HepG2 (cell line): ENCODE measurements at regions not wholly inside any gene's neighbourhood (a gene's known extent, or its start where the extent isn't known, plus 50 kb on each side); places are given as distances from the start of the nearest gene placed in this dataset.

Experiments
- ATAC-seq: fragments of 200-7000 bp; cut with Tn5 transposase; 3 replicates; pipeline ENCODE4 v1.9.1; 2020; ENCODE audit warnings: mild to moderate bottlenecking, moderate library complexity
- BruUV-seq: library from RNA; stranded (reverse); fragments of 400-500 nt; replicated peaks from 2 replicates; lab custom pipeline; 2021; lab: Mats Ljungman, UMichigan
- CTCF ChIA-PET: fragments of 300-600 bp; formaldehyde crosslinking; extraction: SDS; loops from one replicate; lab custom pipeline; 2021; ENCODE audit warnings: low total read pairs, inconsistent platforms, low intra/inter-chr PET ratio; lab: Yijun Ruan, JAX
- POLR2A ChIA-PET: fragments of 350-600 bp; sonication (Branson Sonifier 250); formaldehyde crosslinking; loops from one replicate; lab custom pipeline; 2020; ENCODE audit warnings: antibody characterized with exemption, inconsistent platforms; lab: Yijun Ruan, JAX
- DNase-seq: peaks from one replicate; pipeline ENCODE4 v3.0.0-alpha.2; 2015; ENCODE audit warnings: low spot score
- FAIRE-seq: peaks from 3 replicates; lab custom pipeline; 2011; peaks lifted over from hg19 to GRCh38; lab: Jason Lieb, UNC
- H2AFZ ChIP-seq: one replicate; pipeline ENCODE4 v1.6.1; 2011; ENCODE audit warnings: low read length, inconsistent platforms
- H3K27ac ChIP-seq: fragments of 300-600 bp; 3 replicates; pipeline ENCODE4 v1.8.0; 2011; ENCODE audit warnings: mixed run types, mild to moderate bottlenecking, mixed read lengths, low read length, inconsistent platforms; ENCODE audit not compliant: insufficient read depth; ENCODE audit errors: extremely low read length
- H3K27me3 ChIP-seq, 2 experiments: fragments of 200-600 bp in 1 of 2; 2 replicates in 1 of 2; 3 replicates in 1 of 2; pipeline versions ENCODE4 v1.6.0 to v1.8.0; 2011; ENCODE audit warnings: low read length in 2 of 2, mild to moderate bottlenecking in 2 of 2, moderate library complexity in 2 of 2, inconsistent platforms in 1 of 2; ENCODE audit not compliant: insufficient read depth in 2 of 2, control insufficient read depth in 1 of 2
- H3K36me3 ChIP-seq, 2 experiments: fragments of 200-600 bp in 1 of 2; replicated peaks in 1 of 2; 2 replicates in 1 of 2; 3 replicates in 1 of 2; pipeline versions ENCODE4 v1.5.1 to v1.8.0; 2011; ENCODE audit warnings: low read length in 2 of 2, inconsistent platforms in 1 of 2; ENCODE audit not compliant: insufficient read depth in 2 of 2, control insufficient read depth in 1 of 2
- H3K4me1 ChIP-seq: 2 replicates; pipeline ENCODE4 v1.5.1; 2012; ENCODE audit warnings: low read length, inconsistent platforms; ENCODE audit not compliant: insufficient read depth
- H3K4me2 ChIP-seq: 2 replicates; pipeline ENCODE4 v1.6.0; 2011; ENCODE audit warnings: low read depth, low read length, inconsistent platforms
- H3K4me3 ChIP-seq, 3 experiments: fragments of 200-600 bp in 1 of 3; sonication (generic), shearing (Covaris generic) in 1 of 3; replicated peaks in 1 of 3; 2 replicates each; pipeline ENCODE4 v1.5.1; 2011 to 2016; ENCODE audit warnings: low read length in 3 of 3, inconsistent platforms in 2 of 3, low read depth in 2 of 3, mild to moderate bottlenecking in 2 of 3, control low read depth in 1 of 3, mixed read lengths in 1 of 3; ENCODE audit not compliant: insufficient read depth in 1 of 3
- H3K79me2 ChIP-seq: one replicate; pipeline ENCODE4 v1.6.1; 2011; ENCODE audit warnings: low read length, inconsistent platforms; ENCODE audit not compliant: insufficient read depth
- H3K9ac ChIP-seq: 2 replicates; pipeline ENCODE4 v1.6.0; 2011; ENCODE audit warnings: mild to moderate bottlenecking, low read depth, low read length, inconsistent platforms; ENCODE audit not compliant: insufficient read depth
- H3K9me3 ChIP-seq: 2 replicates; pipeline ENCODE4 v1.5.1; 2012; ENCODE audit warnings: mild to moderate bottlenecking, low read length
- H4K20me1 ChIP-seq: 2 replicates; pipeline ENCODE4 v1.6.0; 2011; ENCODE audit warnings: inconsistent platforms, mild to moderate bottlenecking, low read length, moderate library complexity; ENCODE audit not compliant: insufficient read depth
- AKAP8 ChIP-seq: sonication (generic); formaldehyde crosslinking; IDR thresholded peaks from 2 replicates; pipeline ENCODE4 v1.5.1; 2020; ENCODE audit warnings: mild to moderate bottlenecking, missing genetic modification reagents
- DPF2 ChIP-seq: sonication (generic); formaldehyde crosslinking; IDR thresholded peaks from 2 replicates; pipeline ENCODE4 v1.4.0; 2020; ENCODE audit warnings: mild to moderate bottlenecking, low read depth, missing genetic modification reagents, borderline replicate concordance
- FIP1L1 ChIP-seq: fragments of 200-400 bp; formaldehyde crosslinking; IDR thresholded peaks from 2 replicates; pipeline ENCODE4 v1.6.1; 2018; ENCODE audit warnings: low read depth, mild to moderate bottlenecking, low read length, moderate library complexity, borderline replicate concordance; ENCODE audit not compliant: insufficient read depth
- FOXP1 ChIP-seq, 2 experiments: fragments of 450-650 bp in 1 of 2; IDR thresholded peaks; 2 replicates each; pipeline ENCODE4 v1.6.1; 2017 to 2018; ENCODE audit warnings: antibody characterized with exemption in 1 of 2
- GPN1 ChIP-seq: sonication (generic); formaldehyde crosslinking; IDR thresholded peaks from 2 replicates; pipeline ENCODE4 v1.5.1; 2020; ENCODE audit warnings: missing genetic modification reagents, borderline replicate concordance
- GTF3A ChIP-seq: sonication (generic); formaldehyde crosslinking; conservative IDR thresholded peaks from 2 replicates; pipeline ENCODE4 v1.4.0; 2020; ENCODE audit warnings: mild to moderate bottlenecking, missing genetic modification reagents
- HES4 ChIP-seq: sonication (generic); formaldehyde crosslinking; IDR thresholded peaks from 2 replicates; pipeline ENCODE4 v1.9.0; 2021; ENCODE audit warnings: mild to moderate bottlenecking, missing genetic modification reagents, borderline replicate concordance
- HIVEP1 ChIP-seq: sonication (generic); formaldehyde crosslinking; IDR thresholded peaks from 2 replicates; pipeline ENCODE4 v1.4.0; 2020; ENCODE audit warnings: mild to moderate bottlenecking, missing genetic modification reagents
- HOXA7 ChIP-seq: sonication (generic); formaldehyde crosslinking; IDR thresholded peaks from 2 replicates; pipeline ENCODE4 v1.8.1; 2022; ENCODE audit warnings: mild to moderate bottlenecking, missing genetic modification reagents, moderate library complexity
- KLF16 ChIP-seq, 2 experiments: sonication (generic) in 1 of 2; formaldehyde crosslinking in 1 of 2; IDR thresholded peaks; 2 replicates each; pipeline versions ENCODE4 v1.6.1 to v1.8.0; 2016 to 2023; ENCODE audit warnings: missing genetic modification reagents in 2 of 2, missing compliant biosample characterization in 1 of 2
- MTA3 ChIP-seq: sonication (generic); formaldehyde crosslinking; IDR thresholded peaks from 2 replicates; pipeline ENCODE4 v1.4.0; 2020; ENCODE audit warnings: missing genetic modification reagents
- PHB2 ChIP-seq: fragments of 450-650 bp; IDR thresholded peaks from 2 replicates; pipeline ENCODE4 v1.6.1; 2018; ENCODE audit not compliant: partially characterized antibody
- PHF8 ChIP-seq: sonication (generic); formaldehyde crosslinking; IDR thresholded peaks from 2 replicates; pipeline ENCODE4 v1.5.0; 2020; ENCODE audit warnings: missing genetic modification reagents
- RFXANK ChIP-seq: IDR thresholded peaks from 2 replicates; pipeline ENCODE4 v1.6.1; 2016
- SRF ChIP-seq: IDR thresholded peaks from 2 replicates; pipeline ENCODE4 v1.6.1; 2011; ENCODE audit warnings: mild to moderate bottlenecking, low read depth, low read length, moderate library complexity
- TBX3 ChIP-seq: fragments of 450-650 bp; IDR thresholded peaks from 2 replicates; pipeline ENCODE4 v1.6.1; 2017; ENCODE audit warnings: antibody characterized with exemption, mild to moderate bottlenecking, inconsistent platforms, borderline replicate concordance
- TOE1 ChIP-seq: sonication (generic); formaldehyde crosslinking; IDR thresholded peaks from 2 replicates; pipeline ENCODE4 v1.4.0; 2020; ENCODE audit warnings: mild to moderate bottlenecking, missing genetic modification reagents
- U2AF2 ChIP-seq: fragments of 200-400 bp; formaldehyde crosslinking; IDR thresholded peaks from 2 replicates; pipeline ENCODE4 v1.6.1; 2017; ENCODE audit warnings: low read depth, mild to moderate bottlenecking, low read length
- ZNF350 ChIP-seq: sonication (generic); formaldehyde crosslinking; IDR thresholded peaks from 2 replicates; pipeline ENCODE4 v1.4.0; 2020; ENCODE audit warnings: mild to moderate bottlenecking, low read depth, missing genetic modification reagents, borderline replicate concordance
- ZNF543 ChIP-seq: sonication (generic); formaldehyde crosslinking; IDR thresholded peaks from 2 replicates; pipeline ENCODE4 v1.4.0; 2020; ENCODE audit warnings: mild to moderate bottlenecking, missing genetic modification reagents
- ZNF564 ChIP-seq: sonication (generic); formaldehyde crosslinking; IDR thresholded peaks from 2 replicates; pipeline ENCODE4 v1.8.1; 2023; ENCODE audit warnings: mild to moderate bottlenecking, missing genetic modification reagents
- ZNF569 ChIP-seq: sonication (generic); formaldehyde crosslinking; IDR thresholded peaks from 2 replicates; pipeline ENCODE4 v1.5.0; 2020; ENCODE audit warnings: mild to moderate bottlenecking, missing genetic modification reagents, moderate library complexity, borderline replicate concordance
- in situ Hi-C: cut with HindIII; loops from 2 replicates; pipeline ENCODE4 v1.10.0; 2017; ENCODE audit warnings: low pct_unique_long_range_greater_than_20kb; ENCODE audit not compliant: extremely low pct_ligation_motif_present
- intact Hi-C: fragments of 100-400 bp; cut with micrococcal nuclease; formaldehyde crosslinking; loops from one replicate; pipeline ENCODE4 v1.10.0; 2022; ENCODE audit not compliant: unreplicated experiment
- TF ChIP-seq, protein P1 (sequence below): IDR thresholded peaks from 2 replicates; pipeline ENCODE4 v1.6.1; 2016; ENCODE audit warnings: low read depth, missing genetic modification reagents, missing compliant biosample characterization

DNA sequence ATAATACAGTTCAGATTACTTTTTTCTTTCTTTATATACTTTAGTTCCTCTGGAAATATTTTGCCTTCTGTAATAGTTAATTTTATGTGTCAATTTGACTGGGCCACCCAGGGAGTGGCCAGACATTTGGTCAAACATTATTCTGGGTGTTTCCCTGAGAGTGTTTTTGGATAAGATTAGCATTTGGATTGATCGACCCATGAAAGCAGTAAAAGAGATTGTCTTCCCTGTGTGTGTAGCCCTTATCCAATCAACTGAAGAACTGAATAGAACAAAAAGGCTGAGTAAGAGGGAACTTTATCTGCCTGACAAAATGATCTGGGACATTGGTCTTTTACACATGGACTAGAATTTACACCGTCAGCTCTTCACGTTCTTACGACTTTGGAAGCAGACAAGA, 1190.1 kb upstream of the FAM98A start (continued):
- TF ChIP-seq, protein P1, sequence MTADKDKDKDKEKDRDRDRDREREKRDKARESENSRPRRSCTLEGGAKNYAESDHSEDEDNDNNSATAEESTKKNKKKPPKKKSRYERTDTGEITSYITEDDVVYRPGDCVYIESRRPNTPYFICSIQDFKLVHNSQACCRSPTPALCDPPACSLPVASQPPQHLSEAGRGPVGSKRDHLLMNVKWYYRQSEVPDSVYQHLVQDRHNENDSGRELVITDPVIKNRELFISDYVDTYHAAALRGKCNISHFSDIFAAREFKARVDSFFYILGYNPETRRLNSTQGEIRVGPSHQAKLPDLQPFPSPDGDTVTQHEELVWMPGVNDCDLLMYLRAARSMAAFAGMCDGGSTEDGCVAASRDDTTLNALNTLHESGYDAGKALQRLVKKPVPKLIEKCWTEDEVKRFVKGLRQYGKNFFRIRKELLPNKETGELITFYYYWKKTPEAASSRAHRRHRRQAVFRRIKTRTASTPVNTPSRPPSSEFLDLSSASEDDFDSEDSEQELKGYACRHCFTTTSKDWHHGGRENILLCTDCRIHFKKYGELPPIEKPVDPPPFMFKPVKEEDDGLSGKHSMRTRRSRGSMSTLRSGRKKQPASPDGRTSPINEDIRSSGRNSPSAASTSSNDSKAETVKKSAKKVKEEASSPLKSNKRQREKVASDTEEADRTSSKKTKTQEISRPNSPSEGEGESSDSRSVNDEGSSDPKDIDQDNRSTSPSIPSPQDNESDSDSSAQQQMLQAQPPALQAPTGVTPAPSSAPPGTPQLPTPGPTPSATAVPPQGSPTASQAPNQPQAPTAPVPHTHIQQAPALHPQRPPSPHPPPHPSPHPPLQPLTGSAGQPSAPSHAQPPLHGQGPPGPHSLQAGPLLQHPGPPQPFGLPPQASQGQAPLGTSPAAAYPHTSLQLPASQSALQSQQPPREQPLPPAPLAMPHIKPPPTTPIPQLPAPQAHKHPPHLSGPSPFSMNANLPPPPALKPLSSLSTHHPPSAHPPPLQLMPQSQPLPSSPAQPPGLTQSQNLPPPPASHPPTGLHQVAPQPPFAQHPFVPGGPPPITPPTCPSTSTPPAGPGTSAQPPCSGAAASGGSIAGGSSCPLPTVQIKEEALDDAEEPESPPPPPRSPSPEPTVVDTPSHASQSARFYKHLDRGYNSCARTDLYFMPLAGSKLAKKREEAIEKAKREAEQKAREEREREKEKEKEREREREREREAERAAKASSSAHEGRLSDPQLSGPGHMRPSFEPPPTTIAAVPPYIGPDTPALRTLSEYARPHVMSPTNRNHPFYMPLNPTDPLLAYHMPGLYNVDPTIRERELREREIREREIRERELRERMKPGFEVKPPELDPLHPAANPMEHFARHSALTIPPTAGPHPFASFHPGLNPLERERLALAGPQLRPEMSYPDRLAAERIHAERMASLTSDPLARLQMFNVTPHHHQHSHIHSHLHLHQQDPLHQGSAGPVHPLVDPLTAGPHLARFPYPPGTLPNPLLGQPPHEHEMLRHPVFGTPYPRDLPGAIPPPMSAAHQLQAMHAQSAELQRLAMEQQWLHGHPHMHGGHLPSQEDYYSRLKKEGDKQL (CRISPR knock-in tag), result no peak
- TF ChIP-seq HES4 (CRISPR knock-in tag) (no peak), KLF16 (CRISPR knock-in tag; IDR thresholded peaks at IDR 0.05) (no peak), FOXP1 (IDR thresholded peaks at IDR 0.05) (no peak), FOXP1 (CRISPR knock-in tag; IDR thresholded peaks at IDR 0.05) (no peak), FIP1L1 (no peak), SRF (no peak), GPN1 (CRISPR knock-in tag) (no peak), ZNF543 (CRISPR knock-in tag) (no peak)

- DNase-seq (no peak), ATAC-seq (no peak), FAIRE-seq (no peak)
- no TSS peak for BruUV-seq
- H3K4me1 ChIP-seq, result no peaks in the 10 kb centered on the region
- H3K27me3 ChIP-seq, result no peaks in the 10 kb centered on the region; a peak in 1 of 5 replicates
- no peaks in the 10 kb centered on the region for H4K20me1 ChIP-seq
- no peak overlapping the region for H3K9ac ChIP-seq
- H3K9me3 ChIP-seq, result no peaks in the 10 kb centered on the region
- H2AFZ ChIP-seq, result no peak overlapping the region
- in situ Hi-C loops, result no loop called here
- POLR2A ChIA-PET, result no interaction called here
- H3K36me3 ChIP-seq, result no peaks in the 10 kb centered on the region
- H3K27ac ChIP-seq, result no peak overlapping the region
- intact Hi-C loops, result no loop called here
- no peaks in the 10 kb centered on the region for H3K79me2 ChIP-seq
- CTCF ChIA-PET, result no interaction called here
- H3K4me3 ChIP-seq, result no peak overlapping the region
- H3K4me2 ChIP-seq, result no peak overlapping the region
- TF ChIP-seq DPF2 (CRISPR knock-in tag) (no peak), ZNF350 (no peak), ZNF569 (CRISPR knock-in tag) (no peak), AKAP8 (CRISPR knock-in tag) (no peak), RFXANK (CRISPR knock-in tag) (no peak), PHB2 (no peak), TBX3 (no peak), GTF3A (CRISPR knock-in tag) (no peak), MTA3 (no peak), U2AF2 (no peak), PHF8 (no peak), HOXA7 (CRISPR knock-in tag) (no peak), TOE1 (CRISPR knock-in tag) (no peak), HIVEP1 (CRISPR knock-in tag) (no peak), ZNF564 (CRISPR knock-in tag) (no peak)
These were observed 1188.2 kb upstream of the FAM98A start for GRCh38 chr2:34787341-34787740.
